ENCODE measurements at regions not wholly inside any gene's neighbourhood (a gene's known extent, or its start where the extent isn't known, plus 50 kb on each side); places are given as distances from the start of the nearest gene placed in this dataset.

GRCh38 chr10:84957427-84957826 is 629.0 kb downstream of the CCSER2 start (continued):
- TF ChIP-seq REST (IDR thresholded peaks at IDR 0.05; ENCODE audit: unreplicated experiment) (no peak), CTCF (conservative IDR thresholded peaks at IDR 0.05; ENCODE audit: low read depth in 2 of 2) (no peak)

- no peak for TF ChIP-seq STAT1 (IDR thresholded peaks at IDR 0.05; ENCODE audit: unreplicated experiment)
- no peak for TF ChIP-seq ZNF331 (CRISPR knock-in tag; IDR thresholded peaks at IDR 0.05; ENCODE audit: low read depth)
- no peak for TF ChIP-seq CTCF (conservative IDR thresholded peaks at IDR 0.05; ENCODE audit: low read depth in 2 of 2)
- no peak for TF ChIP-seq EZH2phosphoT487 (IDR thresholded peaks at IDR 0.05; ENCODE audit: unreplicated experiment)
- no peak for TF ChIP-seq CREB1 (CRISPR knock-in tag; IDR thresholded peaks at IDR 0.05; ENCODE audit: low read depth)
- Histone ChIP-seq H3K4me2 (no peak overlapping the region), H3K4me1 (ENCODE audit: insufficient read depth) (no peaks in the 10 kb centered on the region), H3K9me2 (ENCODE audit: insufficient read depth) (no peaks in the 10 kb centered on the region), H4K20me1 (replicated peaks; ENCODE audit: insufficient read depth) (no peaks in the 10 kb centered on the region), H3F3A (replicated peaks; ENCODE audit: low read depth) (no peaks in the 10 kb centered on the region), H3K27ac (ENCODE audit: low read depth) (no peak overlapping the region), H3K27me3 (ENCODE audit: insufficient read depth) (no peaks in the 10 kb centered on the region), H3K36me3 (ENCODE audit: insufficient read depth) (no peaks in the 10 kb centered on the region), H3K4me3 (no peak overlapping the region), H2AFZ (no peak overlapping the region), H3K79me2 (replicated peaks; ENCODE audit: insufficient read depth) (no peaks in the 10 kb centered on the region)
- DNase-seq (ENCODE audit: low spot score), result no peak
- H3K36me3 Mint-ChIP-seq (ENCODE audit: low read depth), result no peaks in the 10 kb centered on the region
- H3K4me1 Mint-ChIP-seq, result no peaks in the 10 kb centered on the region
- no peak overlapping the region for H3K27ac Mint-ChIP-seq
- no peak for ATAC-seq
- H3K27me3 Mint-ChIP-seq (ENCODE audit: insufficient read depth, low read depth, poor library complexity), result no peaks in the 10 kb centered on the region
- H3K4me3 Mint-ChIP-seq, result no peak overlapping the region
- H3K9me3 Mint-ChIP-seq, result peaks cover 60% of the 10 kb centered on the region
Observed at GRCh38 chr10:84965468-84965867, 637.1 kb downstream of the CCSER2 start.

Measured in GM23338 (cell line).